Pancreas (tissue), 10 donors: ENCODE measurements at regions not wholly inside any gene's neighbourhood (a gene's known extent, or its start where the extent isn't known, plus 50 kb on each side); places are given as distances from the start of the nearest gene placed in this dataset.

ENCODE experiments used
- ATAC-seq, 4 donors: fragments of 200-7000 bp; cut with Tn5 transposase; one replicate each; pipeline versions ENCODE4 v1.8.0 to v1.9.1; 2020; ENCODE audit warnings: mild to moderate bottlenecking in 4 of 4, moderate library complexity in 4 of 4
- DNase-seq, 6 donors: peaks; one replicate each; pipeline ENCODE4 v3.0.0-alpha.2; 2020
- FAIRE-seq: peaks from 2 replicates; lab custom pipeline; 2012; peaks lifted over from hg19 to GRCh38; lab: Jason Lieb, UNC
- H3K27ac ChIP-seq, 4 donors: fragments of 200-600 bp; sonication (generic); 1 replicate in 3 of 4; 2 replicates in 1 of 4; pipeline versions ENCODE4 v1.5.0 to v1.8.0; 2020
- H3K27me3 ChIP-seq, 4 donors: fragments of 200-600 bp; one replicate each; pipeline ENCODE4 v1.8.0; 2021
- H3K36me3 ChIP-seq, 3 donors: fragments of 200-600 bp; sonication (generic) in 1 of 3; one replicate each; pipeline versions ENCODE4 v1.5.0 to v1.8.0; 2020 to 2021
- H3K4me1 ChIP-seq, 3 donors: fragments of 200-600 bp; one replicate each; pipeline ENCODE4 v1.8.0; 2021
- H3K4me3 ChIP-seq, 4 donors: fragments of 200-600 bp; sonication (generic) in 2 of 4; one replicate each; pipeline versions ENCODE4 v1.5.0 to v1.8.0; 2020 to 2021
- H3K9me3 ChIP-seq, 4 donors: fragments of 200-600 bp; one replicate each; pipeline ENCODE4 v1.8.0; 2021
- WGBS, 2 donors: extraction: QIAGEN DNeasy Blood & Tissue Kit; methylation state at CpG; one replicate each; pipeline ENCODE4 v1.1.7; 2013; 5-methylcytosine and 5-hydroxymethylcytosine counted together
- intact Hi-C, 3 donors: fragments of 100-400 bp; cut with DNase I; formaldehyde crosslinking; loops; one replicate each; pipeline versions ENCODE4 v1.11.1 to v1.14.2; 2022
- TF ChIP-seq, protein P1 (sequence below), 4 donors: fragments of 200-600 bp; sonication (generic) in 3 of 4; IDR thresholded peaks; one replicate each; pipeline versions ENCODE4 v1.5.0 to v1.8.0; 2021; ENCODE audit warnings: antibody characterized with exemption in 4 of 4
- donor health status: healthy with polysubstance abuse.
- donor health status: DM: no; HTN: no; CAD: no; lungs with moderate emphysema.
- donor health status: DM: no; HTN: no; CAD: no.
- donor health status: control.
- donor health status: control.
- donor health status: Bipolar disorder and iron deficiency.
- donor health status: DM: yes; HTN: yes; CAD: no.
- donor health status: DM: no; HTN: no; CAD: no.
- donor health status: DM: no; HTN: no; CAD: no.
- donor health status: DM: yes; HTN: yes; CAD: no.

DNA sequence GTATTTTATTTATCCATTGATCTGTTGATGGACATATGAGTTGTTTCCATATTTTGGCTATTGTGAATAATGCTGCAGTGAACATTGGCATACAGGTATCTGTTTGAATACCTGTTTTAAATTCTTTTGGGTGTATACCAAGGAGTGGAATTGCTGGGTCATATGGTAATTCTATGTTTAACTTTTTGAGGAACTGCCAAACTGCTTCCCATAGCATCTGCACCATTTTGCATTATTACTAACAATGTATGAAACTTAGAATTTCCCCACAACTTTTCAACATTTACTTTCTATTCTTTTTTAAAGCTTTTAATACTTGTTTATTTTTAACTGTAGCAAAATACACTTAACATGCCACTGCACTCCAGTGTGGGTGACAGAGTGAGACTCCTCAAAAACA, 57.0 kb upstream of the MSN start:
- Histone ChIP-seq H3K4me3 (no peak overlapping the region), H3K27me3 (peaks cover 0 to 4% (median 0%) of the 10 kb centered on the region in 4 donors), H3K9me3 (no peaks in the 10 kb centered on the region), H3K4me1 (no peaks in the 10 kb centered on the region), H3K36me3 (no peaks in the 10 kb centered on the region), H3K27ac (no peak overlapping the region)
- TF ChIP-seq, protein P1, sequence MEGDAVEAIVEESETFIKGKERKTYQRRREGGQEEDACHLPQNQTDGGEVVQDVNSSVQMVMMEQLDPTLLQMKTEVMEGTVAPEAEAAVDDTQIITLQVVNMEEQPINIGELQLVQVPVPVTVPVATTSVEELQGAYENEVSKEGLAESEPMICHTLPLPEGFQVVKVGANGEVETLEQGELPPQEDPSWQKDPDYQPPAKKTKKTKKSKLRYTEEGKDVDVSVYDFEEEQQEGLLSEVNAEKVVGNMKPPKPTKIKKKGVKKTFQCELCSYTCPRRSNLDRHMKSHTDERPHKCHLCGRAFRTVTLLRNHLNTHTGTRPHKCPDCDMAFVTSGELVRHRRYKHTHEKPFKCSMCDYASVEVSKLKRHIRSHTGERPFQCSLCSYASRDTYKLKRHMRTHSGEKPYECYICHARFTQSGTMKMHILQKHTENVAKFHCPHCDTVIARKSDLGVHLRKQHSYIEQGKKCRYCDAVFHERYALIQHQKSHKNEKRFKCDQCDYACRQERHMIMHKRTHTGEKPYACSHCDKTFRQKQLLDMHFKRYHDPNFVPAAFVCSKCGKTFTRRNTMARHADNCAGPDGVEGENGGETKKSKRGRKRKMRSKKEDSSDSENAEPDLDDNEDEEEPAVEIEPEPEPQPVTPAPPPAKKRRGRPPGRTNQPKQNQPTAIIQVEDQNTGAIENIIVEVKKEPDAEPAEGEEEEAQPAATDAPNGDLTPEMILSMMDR (IDR thresholded peaks at IDR 0.05): no peak
- intact Hi-C loops: no loop called here
- no peak for DNase-seq
- no peak for FAIRE-seq
- ATAC-seq: no peak

DNA sequence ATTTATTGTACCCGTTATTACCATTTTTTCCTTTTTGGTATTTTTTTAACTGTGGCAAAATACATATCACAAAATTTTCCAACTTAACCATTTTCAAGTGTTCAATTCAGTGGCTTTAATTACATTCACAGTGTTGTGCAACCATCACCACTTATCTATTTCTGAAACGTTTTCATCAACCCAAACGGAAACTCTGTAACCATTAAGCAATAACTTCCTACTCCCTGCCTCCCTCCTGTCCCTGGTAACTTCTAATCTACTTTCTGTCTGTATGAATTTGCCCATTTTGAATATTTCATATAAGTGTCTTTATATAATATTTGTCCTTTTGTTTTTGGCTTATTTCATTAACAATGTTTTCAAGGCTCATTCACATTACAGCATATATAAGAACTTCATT, 57.4 kb upstream of the MSN start:
- no peak overlapping the region for H3K4me3 ChIP-seq
- H3K27me3 ChIP-seq: peaks cover 0 to 4% (median 0%) of the 10 kb centered on the region in 4 donors
- ATAC-seq (peak in 1 of 4 donors; percentile 36), DNase-seq (no peak), FAIRE-seq (no peak)
- intact Hi-C loops: no loop called here
- H3K27ac ChIP-seq: no peak overlapping the region
- H3K9me3 ChIP-seq: no peaks in the 10 kb centered on the region
- H3K4me1 ChIP-seq: no peaks in the 10 kb centered on the region
- 36 to 38% methylated on average over 3 of the region's 3 CpGs for WGBS, 2 donors
- no peaks in the 10 kb centered on the region for H3K36me3 ChIP-seq
- TF ChIP-seq, protein P1 (IDR thresholded peaks at IDR 0.05): no peak

DNA sequence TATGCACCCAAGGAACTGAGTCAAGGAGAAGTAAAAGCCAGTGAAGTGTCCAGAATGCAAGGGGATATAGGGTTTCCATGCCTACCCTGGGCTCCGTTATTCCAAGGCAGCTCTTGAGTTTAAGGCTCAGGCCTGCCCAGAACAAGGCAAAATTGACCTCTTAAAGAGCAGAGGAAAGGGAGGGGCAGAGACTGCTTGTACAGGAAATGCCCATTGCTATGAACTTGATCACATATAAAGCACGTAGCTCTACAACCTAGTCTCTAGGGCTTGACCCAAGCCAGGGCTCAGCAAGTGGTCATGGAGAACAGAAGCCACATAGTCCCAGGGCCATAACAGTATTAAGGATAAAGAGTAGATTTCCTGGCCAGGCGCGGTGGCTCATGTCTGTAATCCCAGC, 58.2 kb upstream of the MSN start:
- intact Hi-C loops: no loop called here
- Histone ChIP-seq H3K4me1 (no peaks in the 10 kb centered on the region), H3K36me3 (no peaks in the 10 kb centered on the region), H3K27ac (no peak overlapping the region), H3K9me3 (no peaks in the 10 kb centered on the region), H3K4me3 (no peak overlapping the region), H3K27me3 (peaks cover 0 to 4% (median 0%) of the 10 kb centered on the region in 4 donors)
- TF ChIP-seq, protein P1 (IDR thresholded peaks at IDR 0.05): no peak
- ATAC-seq (no peak), DNase-seq (no peak), FAIRE-seq (no peak)
- 71 to 79% methylated on average over 4 of the region's 4 CpGs for WGBS, 2 donors

DNA sequence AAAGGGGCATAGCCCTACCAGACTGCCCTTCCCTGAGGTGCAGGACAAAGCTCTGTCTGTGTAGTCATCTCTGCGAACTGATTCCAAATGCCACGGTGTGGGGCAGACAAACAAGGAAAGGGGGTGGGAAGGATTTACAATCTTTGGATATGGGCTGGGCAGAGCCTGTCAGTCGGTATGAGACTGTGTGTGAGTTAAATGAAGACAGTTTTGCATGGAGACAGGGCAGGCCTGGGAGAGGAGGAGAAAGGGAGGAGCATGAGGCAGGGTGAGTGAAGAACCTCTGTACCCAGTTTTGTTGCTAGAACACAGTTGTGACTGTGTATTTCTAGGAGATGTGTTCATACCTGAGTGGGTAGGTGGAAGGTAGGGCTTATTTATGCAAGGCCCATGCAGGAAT, 59.4 kb upstream of the MSN start:
- 33 to 40% methylated on average over 3 of the region's 3 CpGs for WGBS, 2 donors
- no peaks in the 10 kb centered on the region for H3K9me3 ChIP-seq
- H3K36me3 ChIP-seq: no peaks in the 10 kb centered on the region
- TF ChIP-seq, protein P1 (IDR thresholded peaks at IDR 0.05): no peak
- H3K27me3 ChIP-seq: peaks cover 0 to 4% (median 0%) of the 10 kb centered on the region in 4 donors
- no peak for ATAC-seq
- intact Hi-C loops: no loop called here
- no peak for DNase-seq
- no peak for FAIRE-seq
- H3K27ac ChIP-seq: no peak overlapping the region
- no peaks in the 10 kb centered on the region for H3K4me1 ChIP-seq
- no peak overlapping the region for H3K4me3 ChIP-seq

DNA sequence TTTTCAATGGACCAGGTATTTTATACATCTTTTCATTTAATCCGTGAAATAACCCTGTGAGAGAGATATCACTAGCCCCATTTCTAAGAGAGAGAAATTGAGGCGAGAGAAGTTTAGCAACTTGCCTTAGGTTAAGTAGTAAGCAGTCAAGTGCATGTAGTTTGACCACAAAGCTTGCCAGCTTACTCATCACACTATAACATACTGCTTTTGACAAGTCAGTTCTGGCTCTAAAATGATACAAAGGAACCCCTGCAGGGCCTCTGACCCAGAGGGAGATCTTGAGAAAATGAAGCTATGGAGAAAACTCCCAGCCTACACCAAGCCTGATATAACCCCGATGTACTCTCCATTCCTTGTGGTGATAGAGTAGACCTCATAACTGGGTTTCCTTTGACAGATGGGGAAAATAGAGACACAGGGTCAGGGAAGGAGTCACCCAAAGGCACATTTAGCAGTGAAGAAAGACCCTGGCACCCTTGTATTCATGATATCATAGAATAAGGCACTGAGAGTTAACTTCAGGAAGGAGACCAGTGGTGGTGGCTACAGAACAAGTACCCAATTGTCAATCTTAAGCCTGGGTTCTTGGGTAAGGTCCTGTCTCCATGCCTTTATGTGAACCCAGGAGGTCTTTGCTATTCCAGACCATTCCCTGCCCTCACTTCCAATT, 60.2 kb upstream of the MSN start:
- no peaks in the 10 kb centered on the region for H3K36me3 ChIP-seq
- peaks cover 0 to 4% (median 0%) of the 10 kb centered on the region in 4 donors for H3K27me3 ChIP-seq
- no peaks in the 10 kb centered on the region for H3K9me3 ChIP-seq
- intact Hi-C loops: no loop called here
- TF ChIP-seq, protein P1 (IDR thresholded peaks at IDR 0.05): no peak
- no peak for DNase-seq
- WGBS, 2 donors: 59 to 61% methylated on average over 3 of the region's 3 CpGs
- ATAC-seq: no peak
- no peak overlapping the region for H3K27ac ChIP-seq
- H3K4me3 ChIP-seq: no peak overlapping the region
- peaks cover 0 to under 1% (median 0%) of the 10 kb centered on the region in 3 donors for H3K4me1 ChIP-seq
- FAIRE-seq: no peak
